HL-60/S4 (cell line): ENCODE measurements at regions not wholly inside any gene's neighbourhood (a gene's known extent, or its start where the extent isn't known, plus 50 kb on each side); places are given as distances from the start of the nearest gene placed in this dataset.

Experiments
- in situ Hi-C: fragments of 300-500 bp; cut with MboI; formaldehyde crosslinking; loops from 2 replicates; pipeline ENCODE4 v1.14.3; 2022; ENCODE audit warnings: low sequenced_read_pairs

DNA sequence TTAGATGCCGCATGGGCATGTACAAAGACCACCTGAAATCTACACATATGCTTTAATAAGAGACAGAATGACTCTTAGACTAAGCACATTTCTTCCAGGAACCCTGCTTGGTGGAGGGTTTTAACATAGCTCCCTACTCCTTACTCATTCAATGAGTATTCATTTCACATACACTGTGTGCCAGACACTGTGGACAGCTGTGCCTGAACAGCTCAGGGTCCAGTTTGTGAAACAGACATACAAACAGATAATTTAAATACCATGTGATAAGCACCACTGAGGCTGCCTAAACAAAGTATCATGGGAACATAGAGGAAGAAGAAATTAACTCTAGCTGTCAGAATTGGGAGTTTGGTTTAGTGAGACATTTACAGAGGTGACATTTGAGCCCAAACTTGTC, 65.2 kb upstream of the ITPRID1 start:
- in situ Hi-C loops = loop anchor here (25.0 kb wide), 1 partner anchor 289 kb away; no protein-coding TSS in a partner anchor

DNA sequence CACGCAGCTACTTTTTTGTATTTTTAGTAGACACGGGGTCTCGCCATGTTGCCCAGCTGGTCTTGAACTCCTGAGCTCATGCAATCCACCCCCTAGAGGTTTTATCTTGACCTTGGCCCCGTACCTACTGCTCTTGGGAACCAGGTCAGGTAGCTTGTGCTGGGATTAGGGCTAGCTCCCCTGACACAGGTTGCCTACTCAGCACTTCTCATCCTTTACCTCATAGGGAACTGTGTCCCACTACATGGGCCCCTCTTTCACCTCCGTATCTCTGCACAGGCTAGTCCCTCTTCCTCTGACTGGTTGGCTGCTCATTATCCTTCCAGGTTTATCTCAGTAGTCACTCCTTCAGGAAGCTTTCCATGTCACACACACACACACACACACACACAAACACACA, 58.0 kb upstream of the ITPRID1 start:
- in situ Hi-C loops = no loop called here

DNA sequence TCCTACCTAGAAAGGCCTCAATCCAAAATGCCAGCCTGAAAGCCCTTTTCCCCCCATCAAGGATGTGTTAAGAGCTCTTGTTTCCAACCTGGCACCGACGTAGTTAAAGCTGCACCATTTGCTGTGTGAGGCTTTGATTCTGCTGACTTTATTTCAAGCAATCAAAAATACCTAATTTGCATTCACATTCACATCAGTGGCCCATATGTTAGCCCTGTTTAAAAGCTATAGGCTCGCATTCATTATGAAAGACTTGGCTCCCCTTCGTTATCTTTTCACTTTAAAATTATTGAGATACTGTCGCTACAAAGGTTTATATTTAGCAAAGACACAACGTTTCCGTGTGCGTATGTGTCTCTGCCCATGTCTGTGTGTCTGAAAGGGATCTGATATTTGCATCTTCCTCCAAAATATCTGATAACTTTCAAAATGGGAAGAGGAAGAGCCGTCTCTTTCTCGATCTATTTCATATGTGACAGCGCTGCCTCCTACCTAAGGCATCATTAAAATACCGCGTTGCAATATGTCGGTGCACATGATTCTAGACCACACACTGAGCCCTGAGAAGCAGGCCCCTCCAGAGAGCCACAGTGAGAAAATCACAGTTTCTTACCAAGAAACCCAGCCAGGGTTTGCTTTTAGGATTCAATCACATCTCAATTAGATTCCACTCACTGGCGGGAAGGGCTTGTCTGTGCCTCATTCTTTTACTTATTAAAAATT, 57.1 kb upstream of the ITPRID1 start:
- in situ Hi-C loops = no loop called here

DNA sequence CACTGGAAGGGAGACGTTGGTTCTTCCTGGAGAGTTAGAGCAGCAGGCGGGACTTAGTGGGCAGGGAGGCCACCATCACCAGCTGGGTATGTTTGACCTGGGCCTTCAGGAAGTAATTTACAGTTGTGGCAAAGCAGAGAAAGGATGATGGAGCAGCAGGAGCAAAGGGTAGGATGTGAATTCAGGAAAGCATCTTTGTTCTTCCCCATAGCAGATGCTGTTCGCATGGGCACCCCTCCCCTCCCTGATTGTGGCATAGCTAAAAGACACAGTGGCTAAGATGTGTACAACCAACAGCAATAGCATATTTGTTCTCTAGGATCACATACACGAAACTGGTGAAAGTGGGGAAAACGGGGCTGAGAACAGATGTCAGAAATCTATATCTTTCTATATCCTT, 56.3 kb upstream of the ITPRID1 start:
- in situ Hi-C loops = no loop called here

DNA sequence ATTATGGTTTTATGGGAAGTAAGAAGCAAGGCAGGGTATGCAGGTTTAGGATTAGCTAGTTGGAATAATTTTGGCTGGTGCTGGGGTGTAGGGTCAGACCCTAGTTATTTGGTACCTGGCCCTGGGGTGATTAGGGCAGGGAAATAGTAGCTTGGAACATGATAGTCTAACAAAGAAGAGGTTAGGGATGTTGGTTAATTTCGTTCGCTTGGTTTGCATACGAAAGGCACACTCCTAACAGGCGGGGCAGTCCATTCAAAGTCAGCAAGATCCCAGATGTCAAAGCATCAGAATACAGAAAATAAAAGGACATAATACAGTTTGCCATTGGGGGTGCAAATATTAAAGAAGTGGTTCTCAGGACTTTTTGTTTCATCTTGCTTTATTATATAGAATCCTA, 55.7 kb upstream of the ITPRID1 start:
- in situ Hi-C loops = no loop called here

DNA sequence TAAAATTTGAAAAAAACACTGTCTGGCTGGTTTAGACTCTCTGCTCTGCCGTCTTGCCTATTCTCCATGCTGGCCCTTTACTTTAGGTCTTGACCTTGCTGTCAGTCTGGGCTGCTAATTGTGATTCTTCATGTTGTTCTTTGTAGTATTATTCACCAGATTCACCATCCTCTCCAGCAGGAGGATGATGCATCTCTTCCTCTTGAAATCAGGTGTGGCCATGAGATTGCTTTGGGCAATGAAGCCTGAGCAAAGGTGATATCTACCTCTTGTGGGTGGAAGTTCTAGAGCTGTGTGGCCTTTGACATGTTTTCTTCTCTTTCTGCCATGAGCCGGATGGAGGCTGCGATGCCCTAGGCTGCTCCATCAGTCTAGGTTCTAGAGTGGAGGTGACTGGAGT, 51.3 kb upstream of the ITPRID1 start:
- in situ Hi-C loops = no loop called here
